Vagina (tissue), 2 donors: ENCODE measurements at regions not wholly inside any gene's neighbourhood (a gene's known extent, or its start where the extent isn't known, plus 50 kb on each side); places are given as distances from the start of the nearest gene placed in this dataset.

ENCODE experiments used
- DNase-seq, 2 donors: peaks; one replicate each; pipeline ENCODE4 v3.0.0-alpha.2; 2017; ENCODE audit errors: extremely low spot score in 2 of 2
- H3K27ac ChIP-seq: fragments of 200-600 bp; sonication (generic); one replicate; pipeline ENCODE4 v1.5.1; 2019
- H3K27me3 ChIP-seq: fragments of 200-600 bp; sonication (generic); one replicate; pipeline ENCODE4 v1.5.1; 2019
- H3K36me3 ChIP-seq, 2 donors: fragments of 200-600 bp; sonication (generic); one replicate each; pipeline ENCODE4 v1.5.1; 2017 to 2019
- H3K4me1 ChIP-seq: fragments of 200-600 bp; sonication (generic); one replicate; pipeline ENCODE4 v1.5.1; 2019
- H3K4me3 ChIP-seq, 2 donors: fragments of 200-600 bp; sonication (generic); 1 replicate in 1 of 2; 2 replicates in 1 of 2; pipeline ENCODE4 v1.5.1; 2016 to 2019
- H3K9me3 ChIP-seq: fragments of 200-600 bp; sonication (generic); one replicate; pipeline ENCODE4 v1.5.1; 2019
- POLR2A ChIP-seq, 2 donors: fragments of 450-650 bp; IDR thresholded peaks; one replicate each; pipeline ENCODE4 v1.6.1; 2017; ENCODE audit warnings: antibody characterized with exemption in 2 of 2, mild to moderate bottlenecking in 2 of 2, moderate library complexity in 2 of 2
- POLR2AphosphoS5 ChIP-seq, 2 donors: sonication (generic); formaldehyde crosslinking; IDR thresholded peaks; one replicate each; pipeline ENCODE4 v1.9.0; 2017; ENCODE audit warnings: antibody characterized with exemption in 2 of 2, mild to moderate bottlenecking in 2 of 2, low read depth in 1 of 2; ENCODE audit not compliant: insufficient read depth in 1 of 2
- intact Hi-C: fragments of 100-400 bp; cut with DNase I; formaldehyde crosslinking; loops from one replicate; pipeline ENCODE4 v1.15.1; 2023
- TF ChIP-seq, protein P1 (sequence below), 3 experiments: fragments of 450-650 bp in 2 of 3; fragments of 200-600 bp in 1 of 3; sonication (generic) in 1 of 3; IDR thresholded peaks; one replicate each; pipeline ENCODE4 v1.5.1; 2017 to 2019; ENCODE audit warnings: antibody characterized with exemption in 3 of 3, mild to moderate bottlenecking in 2 of 3, moderate library complexity in 2 of 3

DNA sequence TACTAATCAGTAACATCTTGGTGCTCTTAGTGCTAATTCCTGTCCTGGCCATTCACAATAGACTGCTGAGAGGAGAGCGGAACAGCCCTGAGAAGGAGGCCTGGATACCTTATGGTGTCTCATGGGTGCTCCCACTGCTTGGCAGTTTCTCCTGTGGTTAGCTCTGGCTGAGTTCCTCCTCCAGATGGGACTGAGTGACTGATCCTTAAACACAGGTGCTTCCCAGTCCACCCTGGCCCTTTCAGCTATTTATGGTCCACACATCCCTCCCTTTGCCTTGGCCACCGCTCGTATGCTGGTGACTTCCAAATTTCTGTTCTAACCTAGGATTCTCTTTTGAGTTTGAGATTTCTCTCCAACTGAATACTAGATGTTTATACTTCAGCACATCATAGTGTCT lies 157.0 kb upstream of the CACNA1E start:
- Histone ChIP-seq H3K27me3 (no peaks in the 10 kb centered on the region), H3K9me3 (no peaks in the 10 kb centered on the region), H3K4me1 (no peaks in the 10 kb centered on the region), H3K36me3 (no peaks in the 10 kb centered on the region), H3K27ac (no peak overlapping the region), H3K4me3 (no peak overlapping the region)
- intact Hi-C loops = no loop called here
- no peak for TF ChIP-seq POLR2AphosphoS5 (IDR thresholded peaks at IDR 0.05; ENCODE audit: insufficient read depth in 1 of 2, low read depth in 1 of 2)
- TF ChIP-seq, protein P1, sequence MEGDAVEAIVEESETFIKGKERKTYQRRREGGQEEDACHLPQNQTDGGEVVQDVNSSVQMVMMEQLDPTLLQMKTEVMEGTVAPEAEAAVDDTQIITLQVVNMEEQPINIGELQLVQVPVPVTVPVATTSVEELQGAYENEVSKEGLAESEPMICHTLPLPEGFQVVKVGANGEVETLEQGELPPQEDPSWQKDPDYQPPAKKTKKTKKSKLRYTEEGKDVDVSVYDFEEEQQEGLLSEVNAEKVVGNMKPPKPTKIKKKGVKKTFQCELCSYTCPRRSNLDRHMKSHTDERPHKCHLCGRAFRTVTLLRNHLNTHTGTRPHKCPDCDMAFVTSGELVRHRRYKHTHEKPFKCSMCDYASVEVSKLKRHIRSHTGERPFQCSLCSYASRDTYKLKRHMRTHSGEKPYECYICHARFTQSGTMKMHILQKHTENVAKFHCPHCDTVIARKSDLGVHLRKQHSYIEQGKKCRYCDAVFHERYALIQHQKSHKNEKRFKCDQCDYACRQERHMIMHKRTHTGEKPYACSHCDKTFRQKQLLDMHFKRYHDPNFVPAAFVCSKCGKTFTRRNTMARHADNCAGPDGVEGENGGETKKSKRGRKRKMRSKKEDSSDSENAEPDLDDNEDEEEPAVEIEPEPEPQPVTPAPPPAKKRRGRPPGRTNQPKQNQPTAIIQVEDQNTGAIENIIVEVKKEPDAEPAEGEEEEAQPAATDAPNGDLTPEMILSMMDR (IDR thresholded peaks at IDR 0.05) = no peak
- no peak for TF ChIP-seq POLR2A (IDR thresholded peaks at IDR 0.05)
- DNase-seq = peak; percentile 19 to 29

DNA sequence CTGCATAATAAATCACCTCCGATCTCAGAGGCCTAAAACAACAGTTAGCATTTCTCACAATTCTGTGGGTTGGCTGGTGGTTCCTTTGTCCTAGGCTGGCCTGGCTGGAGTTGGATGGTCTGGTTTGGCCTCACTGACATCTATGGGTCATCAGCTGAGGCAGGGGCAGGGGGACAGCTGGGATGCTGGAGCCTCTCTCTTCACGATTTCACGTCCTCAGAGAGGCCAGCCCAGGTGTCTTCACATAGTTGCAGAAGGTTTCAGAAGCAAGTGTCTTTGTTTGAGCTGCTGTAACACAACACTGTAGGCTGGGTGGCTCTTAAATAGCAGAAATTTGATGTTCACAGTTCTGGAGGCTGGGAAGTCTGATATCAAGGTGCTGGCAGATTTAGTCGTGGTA lies 155.5 kb upstream of the CACNA1E start:
- Histone ChIP-seq H3K9me3 (no peaks in the 10 kb centered on the region), H3K36me3 (no peaks in the 10 kb centered on the region), H3K4me3 (no peak overlapping the region), H3K27ac (no peak overlapping the region), H3K4me1 (no peaks in the 10 kb centered on the region), H3K27me3 (no peaks in the 10 kb centered on the region)
- TF ChIP-seq, protein P1 (IDR thresholded peaks at IDR 0.05) = no peak
- no peak for TF ChIP-seq POLR2A (IDR thresholded peaks at IDR 0.05)
- TF ChIP-seq POLR2AphosphoS5 (IDR thresholded peaks at IDR 0.05; ENCODE audit: insufficient read depth in 1 of 2, low read depth in 1 of 2) = no peak
- intact Hi-C loops = no loop called here
- peak; percentile 49 to 67 for DNase-seq

DNA sequence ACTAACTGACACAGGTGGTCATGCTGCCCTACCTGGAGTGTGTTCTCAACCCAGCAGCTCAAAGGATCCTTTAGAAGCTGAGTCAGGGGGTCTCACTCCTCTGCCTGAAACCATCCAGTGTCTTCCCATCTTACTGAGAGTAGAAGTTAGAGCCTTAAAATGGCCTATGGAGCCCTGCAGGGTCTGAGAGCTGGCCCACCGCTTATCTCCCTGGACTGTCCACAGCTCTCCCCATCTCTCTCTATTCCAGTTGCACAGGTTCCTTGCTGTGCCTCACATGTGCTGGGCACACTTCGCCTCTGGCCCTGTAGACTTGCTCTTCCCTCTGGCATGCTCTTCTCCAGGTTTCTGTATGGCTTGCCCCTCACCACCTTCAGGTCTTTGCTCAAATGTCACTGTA lies 148.6 kb upstream of the CACNA1E start:
- Histone ChIP-seq H3K4me1 (no peaks in the 10 kb centered on the region), H3K9me3 (no peaks in the 10 kb centered on the region), H3K4me3 (no peak overlapping the region), H3K27me3 (no peaks in the 10 kb centered on the region), H3K36me3 (no peaks in the 10 kb centered on the region), H3K27ac (no peak overlapping the region)
- intact Hi-C loops = no loop called here
- TF ChIP-seq POLR2A (IDR thresholded peaks at IDR 0.05) = no peak
- no peak for TF ChIP-seq POLR2AphosphoS5 (IDR thresholded peaks at IDR 0.05; ENCODE audit: insufficient read depth in 1 of 2, low read depth in 1 of 2)
- TF ChIP-seq, protein P1 (IDR thresholded peaks at IDR 0.05) = no peak
- DNase-seq = no peak

DNA sequence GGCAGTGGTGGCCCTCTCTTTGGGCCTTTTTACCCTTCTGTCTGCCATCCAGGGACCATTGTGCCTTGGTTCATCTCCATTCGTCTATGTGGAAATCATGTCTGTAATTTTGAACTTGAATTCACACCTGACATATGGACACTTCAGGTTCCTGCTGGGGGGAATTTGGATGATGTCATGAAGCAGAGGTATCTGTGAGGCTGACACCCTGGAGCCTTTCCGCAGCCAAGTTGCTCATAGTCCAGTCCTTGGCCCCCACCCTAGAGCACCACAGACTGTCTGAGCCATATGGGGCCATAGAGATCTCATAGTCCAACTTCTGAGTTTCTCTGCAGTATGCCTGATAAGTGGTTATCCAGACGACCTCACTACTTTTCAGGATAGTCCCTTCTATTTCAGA lies 147.7 kb upstream of the CACNA1E start:
- no peak for DNase-seq
- H3K4me3 ChIP-seq = no peak overlapping the region

DNA sequence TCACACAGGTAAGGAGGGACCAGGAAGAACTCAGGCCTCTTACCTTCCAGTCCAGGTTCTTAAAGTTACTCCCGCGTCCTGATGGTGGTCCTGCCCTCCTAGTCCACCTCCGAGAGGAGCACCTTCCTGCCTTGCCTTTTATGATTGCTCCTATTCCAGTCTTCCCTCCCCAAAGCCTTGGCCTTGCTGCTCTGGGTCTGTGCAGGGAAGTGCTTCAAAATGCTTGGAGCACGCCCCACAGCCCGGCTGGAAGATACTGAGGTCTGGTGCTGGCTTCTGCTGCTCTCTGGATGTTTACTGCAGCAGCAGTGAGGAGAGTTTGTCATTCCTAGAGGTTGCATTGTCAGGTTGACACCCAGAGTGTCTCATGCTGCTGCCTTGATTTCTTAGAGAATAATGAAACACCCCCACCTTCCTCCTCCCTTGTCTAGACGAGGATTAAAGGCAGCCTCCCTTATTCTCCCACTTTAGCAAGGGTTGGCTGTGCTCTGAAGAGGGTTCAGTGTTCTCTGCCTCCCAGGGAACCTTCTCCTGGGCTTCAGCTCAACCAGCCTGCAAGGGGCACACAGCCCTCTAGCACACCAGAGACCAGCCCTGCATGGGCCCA lies 142.2 kb upstream of the CACNA1E start:
- intact Hi-C loops = no loop called here
- no peak overlapping the region for H3K27ac ChIP-seq

More for the DNA sequence above, 147.7 kb upstream of the CACNA1E start:
- intact Hi-C loops = no loop called here
- Histone ChIP-seq H3K27me3 (no peaks in the 10 kb centered on the region), H3K27ac (no peak overlapping the region), H3K36me3 (no peaks in the 10 kb centered on the region), H3K4me1 (no peaks in the 10 kb centered on the region), H3K9me3 (no peaks in the 10 kb centered on the region)
- no peak for TF ChIP-seq POLR2A (IDR thresholded peaks at IDR 0.05)
- TF ChIP-seq, protein P1 (IDR thresholded peaks at IDR 0.05) = no peak
- no peak for TF ChIP-seq POLR2AphosphoS5 (IDR thresholded peaks at IDR 0.05; ENCODE audit: insufficient read depth in 1 of 2, low read depth in 1 of 2)

More for the DNA sequence above, 142.2 kb upstream of the CACNA1E start:
- Histone ChIP-seq H3K4me1 (no peaks in the 10 kb centered on the region), H3K27me3 (no peaks in the 10 kb centered on the region), H3K36me3 (no peaks in the 10 kb centered on the region), H3K4me3 (no peak overlapping the region), H3K9me3 (no peaks in the 10 kb centered on the region)
- no peak for DNase-seq
- TF ChIP-seq POLR2A (IDR thresholded peaks at IDR 0.05) (no peak), POLR2AphosphoS5 (IDR thresholded peaks at IDR 0.05; ENCODE audit: insufficient read depth in 1 of 2, low read depth in 1 of 2) (no peak)
- TF ChIP-seq, protein P1 (IDR thresholded peaks at IDR 0.05) = no peak
